Heart left ventricle (tissue), 16 donors: ENCODE measurements at regions not wholly inside any gene's neighbourhood (a gene's known extent, or its start where the extent isn't known, plus 50 kb on each side); places are given as distances from the start of the nearest gene placed in this dataset.

ENCODE experiments used
- ATAC-seq, 4 donors: fragments of 200-7000 bp; cut with Tn5 transposase; one replicate each; pipeline ENCODE4 v1.9.1; 2020 to 2022; ENCODE audit warnings: moderate library complexity in 4 of 4, mild to moderate bottlenecking in 3 of 4, moderate number of reproducible peaks in 1 of 4
- DNase-seq, 5 donors: peaks; one replicate each; pipeline ENCODE4 v3.0.0-alpha.2; 2020
- H3K27ac ChIP-seq, 12 donors: fragments of 200-600 bp; sonication (generic) in 4 of 12; one replicate each; pipeline versions ENCODE4 v1.5.0 to v1.8.0; 2016 to 2022; ENCODE audit warnings: mild to moderate bottlenecking in 2 of 12
- H3K27me3 ChIP-seq, 9 donors: fragments of 200-600 bp; sonication (generic) in 2 of 9; one replicate each; pipeline versions ENCODE4 v1.5.1 to v1.8.0; 2016 to 2022; ENCODE audit warnings: mild to moderate bottlenecking in 3 of 9
- H3K36me3 ChIP-seq, 9 donors: fragments of 200-600 bp; sonication (generic) in 2 of 9; one replicate each; pipeline versions ENCODE4 v1.5.0 to v1.8.0; 2018 to 2022; ENCODE audit warnings: mild to moderate bottlenecking in 2 of 9
- H3K4me1 ChIP-seq, 12 donors: fragments of 200-600 bp; sonication (generic) in 4 of 12; one replicate each; pipeline versions ENCODE4 v1.5.0 to v1.8.0; 2016 to 2022; ENCODE audit warnings: mild to moderate bottlenecking in 3 of 12
- H3K4me3 ChIP-seq, 12 donors: fragments of 200-600 bp; sonication (generic) in 4 of 12; one replicate each; pipeline versions ENCODE4 v1.5.0 to v1.8.0; 2017 to 2022; ENCODE audit warnings: mild to moderate bottlenecking in 9 of 12, moderate library complexity in 4 of 12
- H3K9me3 ChIP-seq, 12 donors: fragments of 200-600 bp; sonication (generic) in 4 of 12; one replicate each; pipeline versions ENCODE4 v1.5.0 to v1.8.0; 2016 to 2022; ENCODE audit warnings: mild to moderate bottlenecking in 1 of 12
- POLR2A ChIP-seq, 2 donors: fragments of 450-650 bp; IDR thresholded peaks; one replicate each; pipeline ENCODE4 v1.6.1; 2017; ENCODE audit warnings: antibody characterized with exemption in 2 of 2, mild to moderate bottlenecking in 2 of 2, moderate library complexity in 2 of 2
- WGBS, 4 donors: extraction: QIAGEN DNeasy Blood & Tissue Kit in 2 of 4; methylation state at CpG; one replicate each; pipeline versions ENCODE4 v1.1.5 to v1.1.7; 2013 to 2018; 5-methylcytosine and 5-hydroxymethylcytosine counted together
- intact Hi-C, 10 donors: fragments of 100-400 bp; cut with DNase I; formaldehyde crosslinking; loops; one replicate each; pipeline versions ENCODE4 v1.11.1 to v1.14.2; 2022
- TF ChIP-seq, protein P1 (sequence below), 12 donors: fragments of 200-600 bp; sonication (generic) in 4 of 12; IDR thresholded peaks; one replicate each; pipeline versions ENCODE4 v1.5.0 to v1.8.0; 2018 to 2022; ENCODE audit warnings: antibody characterized with exemption in 12 of 12, mild to moderate bottlenecking in 5 of 12
- donor health status: ischemic (EF 13 %, LVEDD 7.1; RV severe dilation, severe dysfunction).
- donor health status: healthy with polysubstance abuse.
- donor health status: DM: no; HTN: yes; CAD: no.
- donor health status: DM: no; HTN: no; CAD: no.
- donor health status: ischemic (EF 25% LVEDD 6.9; RV normal size, moderate dysfunction).
- donor health status: ischemic (EF 25% LVEDD 5.7; RV mildly dilated, moderate dysfunction).
- donor health status: healthy.
- donor health status: DM: yes; HTN: yes; CAD: no.
- donor health status: ischemic (EF 35%, LVEDD 5.7; RV mildly dilated, moderate dysfunction).
- donor health status: nonischemic (EF 11% LVEDD 7.7; RV severe dilation, severe dysfunction).
- donor health status: DM: yes; HTN: yes; CAD: no.
- donor health status: PGD.
- donor health status: ischemic (EF 29% LVEDD 5.4; RV normal size, mild dysfunction).
- donor health status: nonischemic (EF 23%, LVEDD 6.1; RV moderate dilation, normal function).

DNA sequence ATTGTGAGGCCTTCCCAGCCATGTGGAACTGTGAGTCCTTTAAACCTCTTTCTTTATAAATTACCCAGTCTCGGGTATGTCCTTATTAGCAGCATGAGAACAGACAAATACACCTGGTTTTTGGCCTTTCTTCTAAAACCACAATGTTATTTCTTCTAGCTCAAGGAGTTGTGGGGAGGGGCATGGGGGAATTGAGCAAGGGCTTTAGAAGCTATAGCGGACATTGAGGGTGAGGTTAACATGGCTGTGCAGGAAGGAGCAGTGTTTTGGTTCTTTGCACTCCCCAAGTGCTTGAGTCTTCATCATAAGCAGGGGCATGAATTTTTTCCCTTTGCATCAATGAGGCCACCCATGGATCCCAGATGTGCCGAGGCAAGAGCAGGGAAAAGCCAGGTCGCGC, 86.8 kb downstream of the SPRING1 start:
- no peak overlapping the region for H3K4me3 ChIP-seq
- 92 to 97% (median 94%) methylated on average over 5 of the region's 5 CpGs for WGBS, 4 donors
- intact Hi-C loops: no loop called here
- peak overlapping the region in 1 of 12 donors; percentile 69 for H3K27ac ChIP-seq
- peaks cover 0 to 12% (median 0%) of the 10 kb centered on the region in 12 donors for H3K4me1 ChIP-seq
- no peaks in the 10 kb centered on the region for H3K36me3 ChIP-seq
- DNase-seq (no peak), ATAC-seq (no peak)
- H3K9me3 ChIP-seq: peaks cover 0 to 5% (median 0%) of the 10 kb centered on the region in 12 donors
- H3K27me3 ChIP-seq: peaks cover 0 to 3% (median 0%) of the 10 kb centered on the region in 9 donors
- TF ChIP-seq, protein P1, sequence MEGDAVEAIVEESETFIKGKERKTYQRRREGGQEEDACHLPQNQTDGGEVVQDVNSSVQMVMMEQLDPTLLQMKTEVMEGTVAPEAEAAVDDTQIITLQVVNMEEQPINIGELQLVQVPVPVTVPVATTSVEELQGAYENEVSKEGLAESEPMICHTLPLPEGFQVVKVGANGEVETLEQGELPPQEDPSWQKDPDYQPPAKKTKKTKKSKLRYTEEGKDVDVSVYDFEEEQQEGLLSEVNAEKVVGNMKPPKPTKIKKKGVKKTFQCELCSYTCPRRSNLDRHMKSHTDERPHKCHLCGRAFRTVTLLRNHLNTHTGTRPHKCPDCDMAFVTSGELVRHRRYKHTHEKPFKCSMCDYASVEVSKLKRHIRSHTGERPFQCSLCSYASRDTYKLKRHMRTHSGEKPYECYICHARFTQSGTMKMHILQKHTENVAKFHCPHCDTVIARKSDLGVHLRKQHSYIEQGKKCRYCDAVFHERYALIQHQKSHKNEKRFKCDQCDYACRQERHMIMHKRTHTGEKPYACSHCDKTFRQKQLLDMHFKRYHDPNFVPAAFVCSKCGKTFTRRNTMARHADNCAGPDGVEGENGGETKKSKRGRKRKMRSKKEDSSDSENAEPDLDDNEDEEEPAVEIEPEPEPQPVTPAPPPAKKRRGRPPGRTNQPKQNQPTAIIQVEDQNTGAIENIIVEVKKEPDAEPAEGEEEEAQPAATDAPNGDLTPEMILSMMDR (IDR thresholded peaks at IDR 0.05): no peak
- TF ChIP-seq POLR2A (IDR thresholded peaks at IDR 0.05): no peak

DNA sequence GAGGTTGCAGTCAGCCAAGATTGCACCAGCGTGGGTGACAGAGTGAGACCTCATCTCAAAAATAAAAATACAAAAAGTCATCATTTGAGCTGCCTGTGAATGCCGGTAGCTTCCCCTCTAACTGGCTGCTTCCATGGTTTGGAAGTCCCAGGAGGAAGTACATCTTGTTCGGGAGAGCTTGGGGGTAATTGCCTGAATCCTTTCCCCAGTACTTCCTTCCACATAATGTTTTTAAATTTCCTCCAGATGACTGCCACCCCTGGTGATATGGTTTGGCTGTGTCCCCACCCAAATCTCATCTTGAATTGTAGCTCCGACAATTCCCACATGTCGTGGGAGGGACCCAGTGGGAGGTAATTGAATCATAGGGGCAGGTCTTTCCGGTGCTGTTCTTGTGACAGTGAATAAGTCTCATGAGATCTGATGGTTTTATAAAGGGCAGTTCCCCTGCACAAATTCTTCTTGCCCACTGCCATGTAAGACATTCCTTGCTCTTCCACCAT, 87.2 kb downstream of the SPRING1 start:
- intact Hi-C loops: no loop called here
- Histone ChIP-seq H3K4me3 (no peak overlapping the region), H3K27ac (peak overlapping the region in 2 of 12 donors; percentile 6 to 69), H3K36me3 (no peaks in the 10 kb centered on the region), H3K4me1 (peaks cover 0 to 12% (median 0%) of the 10 kb centered on the region in 12 donors), H3K27me3 (peaks cover 0 to 4% (median 0%) of the 10 kb centered on the region in 9 donors), H3K9me3 (peaks cover 0 to 5% (median 0%) of the 10 kb centered on the region in 12 donors)
- WGBS, 4 donors: 63 to 75% (median 69%) methylated on average over 6 of the region's 6 CpGs
- TF ChIP-seq POLR2A (IDR thresholded peaks at IDR 0.05): no peak
- TF ChIP-seq, protein P1 (IDR thresholded peaks at IDR 0.05): no peak
- ATAC-seq: peak in 2 of 4 donors; percentile 29 to 64
- DNase-seq: no peak

DNA sequence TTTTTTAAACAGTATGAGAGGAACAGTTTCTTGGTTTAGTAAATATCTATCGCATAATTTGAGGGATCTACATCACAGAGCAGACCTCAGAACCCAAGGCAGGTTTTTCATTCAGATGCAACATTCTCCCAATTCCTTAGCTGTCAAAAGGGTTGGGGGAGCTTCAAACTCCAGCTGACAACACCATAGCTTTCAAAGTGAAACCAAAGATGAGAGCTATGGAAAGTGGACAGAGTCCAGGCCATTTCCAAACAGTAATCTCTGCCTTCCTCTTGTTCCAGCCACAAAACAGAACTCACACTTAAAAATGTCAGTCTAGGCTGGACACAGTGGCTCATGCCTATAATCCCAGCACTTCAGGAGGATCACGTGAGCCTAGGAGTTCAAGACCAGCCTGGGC, 87.8 kb downstream of the SPRING1 start:
- ATAC-seq: no peak
- Histone ChIP-seq H3K4me1 (peaks cover 0 to 12% (median 0%) of the 10 kb centered on the region in 12 donors), H3K9me3 (peaks cover 0 to 5% (median 0%) of the 10 kb centered on the region in 12 donors), H3K36me3 (no peaks in the 10 kb centered on the region), H3K27me3 (peaks cover 0 to 4% (median 0%) of the 10 kb centered on the region in 9 donors), H3K27ac (peak overlapping the region in 2 of 12 donors; percentile 6 to 69), H3K4me3 (no peak overlapping the region)
- TF ChIP-seq, protein P1 (IDR thresholded peaks at IDR 0.05): no peak
- TF ChIP-seq POLR2A (IDR thresholded peaks at IDR 0.05): no peak
- intact Hi-C loops: no loop called here
- WGBS, 4 donors: 83 to 90% (median 86%) methylated on average over 2 of the region's 2 CpGs
- no peak for DNase-seq

DNA sequence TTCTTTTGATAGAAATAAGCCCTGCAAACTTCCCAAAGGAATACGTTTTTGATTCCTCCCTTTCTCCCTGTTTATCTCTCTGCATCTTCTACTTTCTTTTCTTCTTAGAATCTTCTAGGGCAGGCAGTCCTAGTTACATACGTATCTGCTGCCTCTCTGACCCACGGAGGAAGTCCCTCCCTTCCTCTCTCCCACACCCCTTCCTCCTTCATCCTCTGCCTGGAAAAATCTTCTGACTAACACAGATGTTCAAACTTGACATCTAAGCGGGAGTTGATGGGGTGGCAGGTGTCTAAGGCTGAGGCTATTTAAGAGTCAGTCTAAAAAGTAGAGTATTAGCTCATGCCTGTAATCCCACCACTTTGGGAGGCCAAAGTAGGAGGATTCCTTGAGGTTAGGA, 88.6 kb downstream of the MAP1LC3B2 start:
- WGBS, 4 donors: 32 to 46% (median 35%) methylated on average over 4 of the region's 4 CpGs
- TF ChIP-seq POLR2A (IDR thresholded peaks at IDR 0.05): no peak
- TF ChIP-seq, protein P1 (IDR thresholded peaks at IDR 0.05): no peak
- Histone ChIP-seq H3K4me3 (no peak overlapping the region), H3K27me3 (peaks cover 0 to 4% (median 0%) of the 10 kb centered on the region in 9 donors), H3K4me1 (peaks cover 0 to 12% (median 0%) of the 10 kb centered on the region in 12 donors), H3K9me3 (peaks cover 0 to 12% (median 0%) of the 10 kb centered on the region in 12 donors), H3K36me3 (no peaks in the 10 kb centered on the region), H3K27ac (peak overlapping the region in 6 of 12 donors; percentile 22 to 62 (median 46))
- intact Hi-C loops: no loop called here
- no peak for DNase-seq
- peak in 3 of 4 donors; percentile 51 to 91 (median 71) for ATAC-seq
